Lung (tissue), 11 donors: ENCODE measurements at regions not wholly inside any gene's neighbourhood (a gene's known extent, or its start where the extent isn't known, plus 50 kb on each side); places are given as distances from the start of the nearest gene placed in this dataset.

ENCODE experiments used
- ATAC-seq: fragments of 200-7000 bp; cut with Tn5 transposase; one replicate; pipeline ENCODE4 v1.9.1; 2020; ENCODE audit warnings: moderate number of reproducible peaks; ENCODE audit not compliant: insufficient read depth, low FRiP score
- DNase-seq, 3 donors: peaks; one replicate each; pipeline ENCODE4 v3.0.0-alpha.2; 2013 to 2017
- H3K27ac ChIP-seq, 2 donors: one replicate each; pipeline ENCODE4 v1.5.1; 2013; ENCODE audit warnings: mild to moderate bottlenecking in 2 of 2, moderate library complexity in 2 of 2, control low read depth in 1 of 2, inconsistent platforms in 1 of 2, low read depth in 1 of 2, low read length in 1 of 2
- H3K27me3 ChIP-seq, 3 donors: one replicate each; pipeline ENCODE4 v1.5.1; 2013; ENCODE audit warnings: low read length in 2 of 3; ENCODE audit not compliant: control insufficient read depth in 3 of 3, insufficient read depth in 3 of 3
- H3K36me3 ChIP-seq, 4 donors: one replicate each; pipeline ENCODE4 v1.5.1; 2013; ENCODE audit warnings: low read length in 4 of 4, mild to moderate bottlenecking in 1 of 4, moderate library complexity in 1 of 4; ENCODE audit not compliant: control insufficient read depth in 4 of 4, insufficient read depth in 4 of 4
- H3K4me1 ChIP-seq, 5 donors: one replicate each; pipeline ENCODE4 v1.5.1; 2013; ENCODE audit warnings: low read length in 5 of 5, mild to moderate bottlenecking in 2 of 5, moderate library complexity in 1 of 5; ENCODE audit not compliant: control insufficient read depth in 5 of 5, insufficient read depth in 5 of 5
- H3K4me3 ChIP-seq: one replicate; pipeline ENCODE4 v1.5.1; 2013; ENCODE audit warnings: mild to moderate bottlenecking, control low read depth, moderate library complexity
- H3K9ac ChIP-seq, 2 donors: one replicate each; pipeline ENCODE4 v1.5.1; 2013; ENCODE audit warnings: low read length in 2 of 2, control low read depth in 1 of 2; ENCODE audit not compliant: insufficient read depth in 1 of 2
- H3K9me3 ChIP-seq, 4 donors: one replicate each; pipeline ENCODE4 v1.5.1; 2013; ENCODE audit warnings: low read length in 3 of 4, mild to moderate bottlenecking in 1 of 4, moderate library complexity in 1 of 4; ENCODE audit not compliant: control insufficient read depth in 4 of 4, insufficient read depth in 3 of 4
- CTCF ChIP-seq: IDR thresholded peaks from 2 replicates; pipeline ENCODE4 v1.5.1; 2012; ENCODE audit warnings: mild to moderate bottlenecking; ENCODE audit errors: control extremely low read depth, extremely low read depth
- WGBS, 2 donors: extraction: QIAGEN DNeasy Blood & Tissue Kit; methylation state at CpG; one replicate each; pipeline ENCODE4 v1.1.7; 2013; 5-methylcytosine and 5-hydroxymethylcytosine counted together
- donor health status: control.
- donor health status: control.
- donor health status: Bipolar disorder and iron deficiency.
- donor health status: healthy.
- donor health status: DM: yes; HTN: yes; CAD: no.

- ATAC-seq: no peak
- Histone ChIP-seq H3K4me3 (no peak overlapping the region), H3K9ac (no peak overlapping the region), H3K36me3 (no peaks in the 10 kb centered on the region), H3K4me1 (peaks cover 0 to 6% (median 0%) of the 10 kb centered on the region in 5 donors), H3K9me3 (no peaks in the 10 kb centered on the region), H3K27me3 (no peaks in the 10 kb centered on the region), H3K27ac (no peak overlapping the region)
- no peak for TF ChIP-seq CTCF
- no peak for DNase-seq
- WGBS, 2 donors: 59 to 68% methylated on average over 5 of the region's 5 CpGs
These were observed 84.2 kb upstream of the ELL2 start for GRCh38 chr5:96045888-96046287.

GRCh38 chr5:96043446-96043845, 81.8 kb upstream of the ELL2 start:
- TF ChIP-seq CTCF: no peak
- DNase-seq: no peak
- Histone ChIP-seq H3K9me3 (no peaks in the 10 kb centered on the region), H3K4me1 (no peaks in the 10 kb centered on the region), H3K4me3 (no peak overlapping the region), H3K27me3 (no peaks in the 10 kb centered on the region), H3K36me3 (no peaks in the 10 kb centered on the region), H3K9ac (no peak overlapping the region), H3K27ac (no peak overlapping the region)
- no peak for ATAC-seq

- no peak for TF ChIP-seq CTCF
- DNase-seq (no peak), ATAC-seq (no peak)
- whole genome bisulfite sequencing, 2 donors: 75 to 87% methylated on average over 2 of the region's 2 CpGs
- no peak overlapping the region for H3K27ac ChIP-seq
- H3K36me3 ChIP-seq: no peaks in the 10 kb centered on the region
- no peaks in the 10 kb centered on the region for H3K4me1 ChIP-seq
- H3K9me3 ChIP-seq: no peaks in the 10 kb centered on the region
- H3K4me3 ChIP-seq: no peak overlapping the region
- H3K9ac ChIP-seq: no peak overlapping the region
- H3K27me3 ChIP-seq: no peaks in the 10 kb centered on the region
These were observed 75.5 kb upstream of the ELL2 start for GRCh38 chr5:96037128-96037527.

GRCh38 chr5:96036301-96036700, 74.7 kb upstream of the ELL2 start:
- Histone ChIP-seq H3K4me1 (no peaks in the 10 kb centered on the region), H3K4me3 (no peak overlapping the region), H3K9ac (no peak overlapping the region), H3K27me3 (no peaks in the 10 kb centered on the region), H3K36me3 (no peaks in the 10 kb centered on the region), H3K27ac (no peak overlapping the region), H3K9me3 (no peaks in the 10 kb centered on the region)
- TF ChIP-seq CTCF: no peak
- ATAC-seq: no peak
- WGBS, 2 donors: 80 to 95% methylated on average over 1 of the region's 1 CpG
- DNase-seq: no peak
